Right atrium auricular region (tissue), 2 donors: ENCODE measurements at regions not wholly inside any gene's neighbourhood (a gene's known extent, or its start where the extent isn't known, plus 50 kb on each side); places are given as distances from the start of the nearest gene placed in this dataset.

Source experiments
- DNase-seq: peaks from one replicate; pipeline ENCODE4 v3.0.0-alpha.2; 2019; ENCODE audit warnings: low spot score
- H3K27ac ChIP-seq, 2 donors: fragments of 200-600 bp; sonication (generic); 1 replicate in 1 of 2; 2 replicates in 1 of 2; pipeline ENCODE4 v1.5.1; 2016 to 2019
- H3K27me3 ChIP-seq, 2 donors: fragments of 200-600 bp; sonication (generic); one replicate each; pipeline versions ENCODE4 v1.5.1 to v1.6.0; 2017 to 2019
- H3K36me3 ChIP-seq: fragments of 200-600 bp; sonication (generic); one replicate; pipeline ENCODE4 v1.5.1; 2016
- H3K4me1 ChIP-seq, 2 donors: fragments of 200-600 bp; sonication (generic); one replicate each; pipeline versions ENCODE4 v1.5.1 to v1.6.0; 2017 to 2019
- H3K4me3 ChIP-seq, 2 donors: fragments of 200-600 bp; sonication (generic); 1 replicate in 1 of 2; 2 replicates in 1 of 2; pipeline ENCODE4 v1.5.1; 2017 to 2019; ENCODE audit warnings: mild to moderate bottlenecking in 1 of 2, moderate library complexity in 1 of 2
- H3K9me3 ChIP-seq, 2 donors: fragments of 200-600 bp; sonication (generic); one replicate each; pipeline ENCODE4 v1.5.1; 2019
- TF ChIP-seq, protein P1 (sequence below), 2 donors: fragments of 200-600 bp; sonication (generic); IDR thresholded peaks; one replicate each; pipeline ENCODE4 v1.5.1; 2019; ENCODE audit warnings: antibody characterized with exemption in 2 of 2

DNA sequence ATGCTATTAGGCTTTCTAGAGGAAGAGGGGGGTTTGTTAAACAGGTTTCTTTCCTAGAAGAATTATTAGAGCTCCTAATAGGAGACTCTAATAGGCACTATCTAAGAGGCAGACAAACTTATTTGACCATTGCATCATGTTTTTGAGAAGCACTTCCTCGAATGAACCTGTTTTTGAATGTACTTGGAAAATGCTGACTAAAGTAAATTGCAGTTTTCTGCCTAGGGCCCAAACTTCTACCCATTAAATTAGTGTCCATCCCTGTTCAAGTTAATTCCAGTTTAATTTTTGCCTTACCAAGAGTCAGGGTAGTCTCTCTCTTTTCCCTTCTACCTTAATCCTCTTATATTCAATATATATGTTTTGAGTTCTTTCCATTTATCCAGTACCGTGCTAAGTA, 1029.6 kb downstream of the TTLL7 start:
- Histone ChIP-seq H3K27ac (no peak overlapping the region), H3K9me3 (no peaks in the 10 kb centered on the region), H3K4me3 (no peak overlapping the region), H3K4me1 (no peaks in the 10 kb centered on the region), H3K27me3 (no peaks in the 10 kb centered on the region), H3K36me3 (no peaks in the 10 kb centered on the region)
- no peak for DNase-seq
- TF ChIP-seq, protein P1, sequence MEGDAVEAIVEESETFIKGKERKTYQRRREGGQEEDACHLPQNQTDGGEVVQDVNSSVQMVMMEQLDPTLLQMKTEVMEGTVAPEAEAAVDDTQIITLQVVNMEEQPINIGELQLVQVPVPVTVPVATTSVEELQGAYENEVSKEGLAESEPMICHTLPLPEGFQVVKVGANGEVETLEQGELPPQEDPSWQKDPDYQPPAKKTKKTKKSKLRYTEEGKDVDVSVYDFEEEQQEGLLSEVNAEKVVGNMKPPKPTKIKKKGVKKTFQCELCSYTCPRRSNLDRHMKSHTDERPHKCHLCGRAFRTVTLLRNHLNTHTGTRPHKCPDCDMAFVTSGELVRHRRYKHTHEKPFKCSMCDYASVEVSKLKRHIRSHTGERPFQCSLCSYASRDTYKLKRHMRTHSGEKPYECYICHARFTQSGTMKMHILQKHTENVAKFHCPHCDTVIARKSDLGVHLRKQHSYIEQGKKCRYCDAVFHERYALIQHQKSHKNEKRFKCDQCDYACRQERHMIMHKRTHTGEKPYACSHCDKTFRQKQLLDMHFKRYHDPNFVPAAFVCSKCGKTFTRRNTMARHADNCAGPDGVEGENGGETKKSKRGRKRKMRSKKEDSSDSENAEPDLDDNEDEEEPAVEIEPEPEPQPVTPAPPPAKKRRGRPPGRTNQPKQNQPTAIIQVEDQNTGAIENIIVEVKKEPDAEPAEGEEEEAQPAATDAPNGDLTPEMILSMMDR (IDR thresholded peaks at IDR 0.05): no peak

DNA sequence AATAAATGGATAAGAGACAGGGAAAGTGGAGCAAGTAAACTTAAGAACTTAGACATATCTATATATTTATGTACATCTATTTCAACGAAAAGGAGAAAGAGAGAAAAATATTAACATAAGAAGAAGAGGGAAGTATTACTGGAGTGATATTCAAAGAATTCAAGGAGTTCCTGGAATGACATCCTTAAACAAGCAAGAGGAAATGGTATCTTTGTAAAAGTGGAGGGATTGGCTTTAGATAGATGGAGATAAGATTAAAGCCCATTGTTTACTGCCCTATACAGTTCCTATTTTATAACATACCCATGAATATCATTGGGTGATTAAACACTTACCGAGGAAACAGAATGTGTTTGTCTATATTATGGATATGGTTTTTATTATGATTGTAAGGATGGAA, 1036.3 kb downstream of the TTLL7 start:
- no peak overlapping the region for H3K27ac ChIP-seq
- no peaks in the 10 kb centered on the region for H3K9me3 ChIP-seq
- no peak overlapping the region for H3K4me3 ChIP-seq
- no peaks in the 10 kb centered on the region for H3K27me3 ChIP-seq
- DNase-seq: no peak
- no peaks in the 10 kb centered on the region for H3K36me3 ChIP-seq
- H3K4me1 ChIP-seq: no peaks in the 10 kb centered on the region
- TF ChIP-seq, protein P1 (IDR thresholded peaks at IDR 0.05): no peak

DNA sequence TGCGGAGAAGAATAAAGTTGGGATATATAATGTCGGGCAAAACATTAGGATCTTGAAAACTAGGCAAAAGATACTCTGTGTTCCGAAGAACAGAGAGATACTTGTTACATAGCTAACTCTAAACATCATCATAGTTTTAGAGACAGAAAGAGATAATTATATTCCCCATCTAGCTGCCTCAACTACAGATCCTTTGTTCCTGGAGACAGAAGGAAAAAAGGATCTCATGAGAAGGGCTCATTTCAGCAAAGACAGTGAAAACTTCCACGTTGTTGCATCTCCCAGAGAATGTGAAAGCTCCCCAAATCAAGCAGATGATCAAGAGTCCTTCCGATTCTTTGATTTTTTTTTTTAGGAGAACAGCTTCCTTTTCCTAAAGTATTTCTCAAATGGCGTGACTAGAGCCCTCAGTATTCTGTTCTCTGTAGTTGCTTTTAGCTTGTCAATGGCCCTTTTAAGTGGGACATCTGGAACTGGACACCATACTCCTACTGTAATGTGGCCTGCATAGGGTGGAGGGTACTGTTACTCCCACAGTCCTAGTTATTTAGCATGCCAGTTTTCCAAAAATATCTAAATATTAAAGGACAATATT, 1048.2 kb downstream of the TTLL7 start:
- no peak overlapping the region for H3K4me3 ChIP-seq
- H3K4me1 ChIP-seq: no peaks in the 10 kb centered on the region
- no peak for DNase-seq
- TF ChIP-seq, protein P1 (IDR thresholded peaks at IDR 0.05): no peak
- no peaks in the 10 kb centered on the region for H3K9me3 ChIP-seq
- no peak overlapping the region for H3K27ac ChIP-seq
- H3K36me3 ChIP-seq: no peaks in the 10 kb centered on the region
- no peaks in the 10 kb centered on the region for H3K27me3 ChIP-seq

DNA sequence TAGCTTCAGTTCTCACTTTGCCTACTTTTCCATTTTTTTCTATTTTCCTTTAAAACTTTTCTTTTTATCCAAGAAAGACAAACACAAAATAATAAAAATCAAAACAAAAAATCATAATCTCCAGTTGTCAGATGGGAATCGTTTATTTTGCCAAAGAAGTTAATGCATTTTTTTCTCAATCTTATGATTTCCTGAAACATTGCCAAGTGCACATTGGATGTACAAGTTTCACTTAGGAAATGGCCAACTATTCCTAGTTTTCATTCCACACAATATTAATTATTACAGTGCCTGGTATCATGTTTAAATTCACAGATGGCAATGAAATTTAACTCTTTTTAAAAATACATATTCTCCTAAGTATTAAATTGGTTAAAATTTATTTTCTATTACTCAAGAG, 1050.5 kb downstream of the TTLL7 start:
- no peak overlapping the region for H3K27ac ChIP-seq

DNA sequence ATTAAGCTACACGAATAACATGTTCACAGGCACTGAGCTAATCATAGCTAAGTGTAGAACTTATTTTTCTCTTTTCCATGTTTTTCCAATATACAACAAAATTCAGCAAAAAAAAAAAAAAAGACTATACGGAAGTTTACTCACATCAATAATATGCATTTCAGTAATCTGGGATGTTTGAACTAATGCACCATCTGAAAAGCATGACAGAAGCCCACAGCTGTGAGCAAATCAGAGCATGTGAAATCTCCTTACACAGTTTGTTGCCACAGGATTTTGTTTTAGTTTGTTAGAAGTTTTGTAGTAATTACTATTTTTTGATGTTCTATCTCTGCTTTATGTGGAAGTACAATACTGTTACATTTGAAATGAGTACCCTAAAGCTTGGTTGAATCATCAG, 1051.7 kb downstream of the TTLL7 start:
- H3K4me3 ChIP-seq: no peak overlapping the region
- no peaks in the 10 kb centered on the region for H3K4me1 ChIP-seq
- DNase-seq: no peak
- H3K27ac ChIP-seq: no peak overlapping the region
- TF ChIP-seq, protein P1 (IDR thresholded peaks at IDR 0.05): no peak
- no peaks in the 10 kb centered on the region for H3K36me3 ChIP-seq
- no peaks in the 10 kb centered on the region for H3K9me3 ChIP-seq
- no peaks in the 10 kb centered on the region for H3K27me3 ChIP-seq

More for the DNA sequence above, 1050.5 kb downstream of the TTLL7 start:
- TF ChIP-seq, protein P1 (IDR thresholded peaks at IDR 0.05): no peak
- Histone ChIP-seq H3K4me3 (no peak overlapping the region), H3K9me3 (no peaks in the 10 kb centered on the region), H3K27me3 (no peaks in the 10 kb centered on the region), H3K36me3 (no peaks in the 10 kb centered on the region), H3K4me1 (no peaks in the 10 kb centered on the region)
- DNase-seq: no peak

DNA sequence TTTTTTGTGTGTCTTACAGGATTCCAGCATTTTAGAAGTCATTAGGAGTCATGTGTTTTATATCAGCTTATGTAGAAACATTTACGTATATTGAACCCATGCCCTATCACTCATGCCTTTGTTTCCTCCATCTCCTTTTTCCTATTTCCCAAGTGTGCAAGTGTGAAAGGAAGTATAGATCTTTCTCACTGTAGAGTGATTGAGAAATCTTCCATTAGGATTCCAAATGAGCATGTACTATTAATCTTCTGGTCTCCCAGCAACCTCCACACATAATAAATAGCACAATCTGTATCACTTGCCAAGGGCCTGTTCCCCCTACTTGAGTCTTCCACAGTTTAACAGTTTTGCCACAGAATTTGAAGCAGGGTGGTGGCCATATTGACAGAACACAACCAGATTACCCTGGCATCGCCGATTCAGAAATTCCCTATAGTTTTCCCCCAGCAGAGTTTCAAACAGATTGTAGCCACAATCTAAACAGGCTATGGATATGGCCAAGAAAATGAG, 1052.8 kb downstream of the TTLL7 start:
- Histone ChIP-seq H3K4me3 (no peak overlapping the region), H3K27me3 (no peaks in the 10 kb centered on the region), H3K36me3 (no peaks in the 10 kb centered on the region), H3K9me3 (no peaks in the 10 kb centered on the region), H3K4me1 (no peaks in the 10 kb centered on the region), H3K27ac (no peak overlapping the region)
- DNase-seq: no peak
- TF ChIP-seq, protein P1 (IDR thresholded peaks at IDR 0.05): no peak
